GM21526 (cell line): ENCODE measurements at regions not wholly inside any gene's neighbourhood (a gene's known extent, or its start where the extent isn't known, plus 50 kb on each side); places are given as distances from the start of the nearest gene placed in this dataset.

Experiments used
- ATAC-seq: cut with Tn5 transposase; IDR thresholded peaks from one replicate; pipeline ENCODE4 v1.9.1; 2021; ENCODE audit warnings: moderate library complexity; ENCODE audit not compliant: unreplicated experiment, low FRiP score

- ATAC-seq, result no peak
Measured at GRCh38 chr2:224213396-224213795, 174.3 kb upstream of the SERPINE2 start.

GRCh38 chr2:224211791-224212190, 172.7 kb upstream of the SERPINE2 start:
- no peak for ATAC-seq

GRCh38 chr2:224211181-224211480, 172.0 kb upstream of the SERPINE2 start:
- ATAC-seq, result no peak

GRCh38 chr2:224210286-224211180, 171.4 kb upstream of the SERPINE2 start:
- no peak for ATAC-seq

GRCh38 chr2:224209555-224210285, 170.6 kb upstream of the SERPINE2 start:
- no peak for ATAC-seq

GRCh38 chr2:224208443-224208842, 169.4 kb upstream of the SERPINE2 start:
- ATAC-seq, result no peak

GRCh38 chr2:224208007-224208406, 168.9 kb upstream of the SERPINE2 start:
- ATAC-seq, result no peak

GRCh38 chr2:224206816-224207215, 167.7 kb upstream of the SERPINE2 start:
- no peak for ATAC-seq

GRCh38 chr2:224202281-224202865, 163.3 kb upstream of the SERPINE2 start:
- no peak for ATAC-seq

- ATAC-seq, result no peak
Measured at GRCh38 chr2:224198436-224198835, 159.3 kb upstream of the SERPINE2 start.

GRCh38 chr2:224196810-224197209, 157.7 kb upstream of the SERPINE2 start:
- ATAC-seq, result no peak

- no peak for ATAC-seq
Measured at GRCh38 chr2:224195925-224196571, 157.0 kb upstream of the SERPINE2 start.

- no peak for ATAC-seq
Measured at GRCh38 chr2:224194161-224194560, 155.1 kb upstream of the SERPINE2 start.

GRCh38 chr2:224191465-224191864, 152.4 kb upstream of the SERPINE2 start:
- ATAC-seq, result no peak

- ATAC-seq, result no peak
Measured at GRCh38 chr2:224190936-224191270, 151.8 kb upstream of the SERPINE2 start.

GRCh38 chr2:224190234-224190935, 151.3 kb upstream of the SERPINE2 start:
- no peak for ATAC-seq

- no peak for ATAC-seq
Measured at GRCh38 chr2:224187220-224187619, 148.1 kb upstream of the SERPINE2 start.

GRCh38 chr2:224185023-224185601, 146.0 kb upstream of the SERPINE2 start:
- ATAC-seq, result no peak

GRCh38 chr2:224183086-224183485, 144.0 kb upstream of the SERPINE2 start:
- no peak for ATAC-seq

GRCh38 chr2:224182498-224182897, 143.4 kb upstream of the SERPINE2 start:
- no peak for ATAC-seq
